ENCODE measurements at regions not wholly inside any gene's neighbourhood (a gene's known extent, or its start where the extent isn't known, plus 50 kb on each side); places are given as distances from the start of the nearest gene placed in this dataset.
"Not testable (repeated sequence)": the region's sequence is repeated elsewhere in the genome, so short reads cannot be mapped to it uniquely, and the experiment has no call there.

DNA sequence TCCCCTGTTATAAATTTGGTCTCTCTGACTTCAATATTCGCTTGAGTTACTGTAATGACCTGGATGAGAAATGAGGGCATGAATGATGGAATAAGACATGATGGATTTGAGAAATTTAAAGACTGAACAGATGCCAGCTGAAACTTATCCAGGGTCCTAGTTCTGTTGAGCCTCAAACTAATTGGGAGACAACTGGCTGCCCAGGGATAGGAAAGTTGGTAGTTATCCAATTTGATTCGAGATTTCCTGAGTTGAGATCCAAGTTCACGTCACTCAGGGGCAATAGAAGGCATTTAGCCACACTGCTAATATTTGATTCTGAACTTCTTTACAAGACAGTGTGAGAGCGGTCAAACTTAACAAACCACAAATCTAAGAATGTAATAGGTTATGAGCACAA lies 159.0 kb upstream of the CXCL13 start:
- no peak for DNase-seq

DNA sequence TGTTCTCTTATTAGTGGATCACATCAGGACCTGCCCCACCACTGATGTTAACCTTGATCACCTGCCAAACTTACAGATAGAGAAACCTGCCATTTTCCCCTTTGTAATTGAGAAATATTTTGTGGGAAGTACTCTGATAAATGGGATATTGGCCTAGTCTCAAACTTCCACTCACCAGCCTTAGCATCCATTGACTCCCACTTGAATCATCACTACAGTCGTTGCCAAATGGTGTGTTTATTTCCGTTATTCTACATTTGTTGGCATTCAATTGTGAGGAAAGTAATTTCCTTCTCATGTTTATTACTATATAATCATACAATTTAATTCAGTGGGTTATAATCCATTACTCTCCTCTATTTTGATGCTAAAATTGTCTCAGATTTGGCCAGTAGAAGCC lies 156.4 kb upstream of the CXCL13 start:
- no peak for DNase-seq

DNA sequence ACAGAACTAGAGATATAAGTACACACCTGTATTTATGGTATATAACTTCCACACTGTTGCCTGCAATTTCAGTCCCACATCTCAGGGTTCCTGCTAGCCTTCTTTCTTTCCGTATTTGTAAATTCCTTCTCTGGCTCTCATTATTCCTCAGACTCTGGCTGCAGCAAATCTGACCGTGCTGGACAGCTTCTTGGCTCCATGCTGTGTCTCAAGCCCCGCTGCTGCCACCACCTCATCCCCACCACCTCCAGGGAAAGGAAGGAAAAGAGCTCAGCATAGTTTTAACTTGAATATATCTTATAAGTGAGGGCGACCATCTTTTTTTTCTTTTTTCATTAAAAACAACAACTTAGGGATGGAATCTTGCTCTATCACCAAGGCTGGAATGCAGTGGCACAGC lies 155.6 kb upstream of the CXCL13 start:
- DNase-seq: no peak

DNA sequence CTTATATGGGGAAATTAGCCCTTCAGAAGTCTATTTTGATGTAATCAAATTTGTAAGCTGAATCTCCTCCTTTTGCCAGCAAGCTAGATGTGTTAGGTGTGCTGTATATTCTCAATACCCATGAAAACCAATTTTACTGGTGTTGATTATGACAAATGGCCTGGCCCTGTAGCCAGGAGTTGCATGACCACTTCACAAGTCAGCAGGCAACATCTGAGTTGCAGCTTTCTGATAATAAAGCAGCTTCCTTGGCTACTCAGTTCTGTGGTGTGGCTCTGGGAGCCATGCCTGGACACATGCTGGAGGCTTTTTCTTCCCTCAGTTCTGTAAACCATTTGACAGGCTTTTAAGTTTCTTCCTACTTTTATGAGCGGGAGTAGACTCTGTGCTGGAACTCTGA lies 154.1 kb upstream of the CXCL13 start:
- no peak for DNase-seq

DNA sequence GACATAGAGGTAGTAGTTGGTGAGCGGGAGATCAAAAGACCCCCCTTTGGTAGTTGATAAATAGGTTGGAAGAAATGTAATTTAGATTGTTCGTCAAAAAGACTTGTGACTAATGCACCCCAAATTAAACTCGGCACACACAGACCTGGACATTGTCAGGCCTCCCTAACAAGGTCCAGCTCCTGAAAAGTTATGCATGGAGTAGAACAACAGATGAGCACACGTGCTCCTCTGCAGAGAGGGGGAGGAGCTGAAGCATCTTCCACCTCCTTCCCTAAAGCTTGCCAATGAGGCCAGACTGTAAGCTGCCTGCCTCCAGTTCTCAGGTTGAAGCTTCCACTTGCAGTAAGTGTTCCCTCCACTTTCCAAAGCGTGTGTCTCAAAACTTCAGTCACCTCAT lies 153.5 kb upstream of the CXCL13 start:
- not testable (repeated sequence) for DNase-seq

DNA sequence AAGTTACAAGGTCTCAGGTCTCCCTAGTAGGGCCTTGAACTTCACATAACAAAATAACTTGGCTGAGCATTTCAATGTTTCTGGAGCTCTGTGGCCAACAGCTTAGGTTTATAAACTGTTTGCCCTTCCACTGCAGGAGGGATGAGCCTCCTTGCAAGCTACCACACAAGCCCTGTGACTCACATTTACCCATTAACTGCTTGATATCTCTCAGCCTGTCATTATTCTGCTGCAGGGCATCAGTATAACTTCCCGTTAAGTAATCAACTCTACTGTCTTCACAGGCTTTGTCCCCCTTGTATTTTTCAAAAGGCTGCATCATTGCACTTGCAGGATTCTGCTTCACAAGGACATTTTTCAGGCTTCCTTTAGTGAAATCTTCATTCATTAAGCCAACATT lies 151.7 kb upstream of the CXCL13 start:
- no peak for DNase-seq

DNA sequence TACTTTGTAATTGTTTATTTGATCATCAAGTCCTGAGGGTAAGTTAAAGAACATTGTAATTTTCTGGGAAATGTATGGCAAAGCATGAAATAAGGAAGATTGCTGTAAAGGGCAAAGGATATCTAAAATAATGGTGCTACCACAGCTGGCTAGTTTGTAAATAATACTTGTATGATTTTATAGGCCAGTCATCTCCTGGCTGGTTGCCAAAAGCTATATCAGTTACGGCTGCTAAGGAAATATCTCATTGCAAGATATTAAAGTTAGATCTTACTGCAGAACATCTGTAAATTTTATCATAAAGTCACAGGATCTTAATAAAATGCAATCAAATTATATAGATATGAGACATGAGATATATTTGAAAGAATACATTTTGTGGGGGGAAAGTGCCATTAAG lies 150.8 kb upstream of the CXCL13 start:
- DNase-seq: no peak

DNA sequence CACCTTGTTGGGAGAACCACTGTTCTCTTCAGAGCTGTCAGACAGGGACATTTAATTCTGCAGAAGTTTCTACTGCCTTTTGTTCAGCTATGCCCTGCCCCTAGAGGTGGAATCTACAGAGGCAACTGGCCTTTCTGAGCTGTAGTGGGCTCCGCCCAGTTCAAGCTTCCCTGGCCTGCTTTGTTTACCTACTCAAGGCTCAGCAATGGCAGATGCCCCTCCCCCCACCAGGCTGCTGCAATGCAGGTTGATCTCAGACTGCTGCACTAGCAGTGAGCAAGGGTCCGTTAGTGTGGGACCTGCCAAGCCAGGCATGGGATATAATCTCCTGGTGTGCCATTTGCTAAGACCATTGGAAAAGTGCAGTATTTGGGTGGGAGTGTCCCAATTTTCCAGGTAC lies 141.5 kb upstream of the CXCL13 start:
- not testable (repeated sequence) for DNase-seq

DNA sequence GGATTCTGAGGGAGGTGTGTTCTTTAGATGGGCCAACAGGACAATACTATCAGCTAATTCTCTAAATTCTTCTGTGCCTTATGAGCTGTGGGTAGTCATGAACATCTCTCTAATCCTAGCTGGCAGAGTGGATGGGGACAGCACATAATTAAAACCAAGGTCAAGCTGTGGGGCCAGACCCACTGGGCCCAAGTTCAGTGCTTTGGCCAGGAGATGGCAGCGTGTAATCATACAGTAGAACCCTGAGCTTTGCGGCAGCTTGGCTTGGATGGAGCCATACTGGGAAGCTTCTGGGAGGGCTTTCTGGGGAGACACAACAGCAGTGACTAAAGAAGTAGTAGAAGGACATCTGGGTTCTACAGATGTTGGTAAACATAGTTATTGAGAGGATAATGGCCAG lies 140.3 kb upstream of the CXCL13 start:
- DNase-seq: no peak

DNA sequence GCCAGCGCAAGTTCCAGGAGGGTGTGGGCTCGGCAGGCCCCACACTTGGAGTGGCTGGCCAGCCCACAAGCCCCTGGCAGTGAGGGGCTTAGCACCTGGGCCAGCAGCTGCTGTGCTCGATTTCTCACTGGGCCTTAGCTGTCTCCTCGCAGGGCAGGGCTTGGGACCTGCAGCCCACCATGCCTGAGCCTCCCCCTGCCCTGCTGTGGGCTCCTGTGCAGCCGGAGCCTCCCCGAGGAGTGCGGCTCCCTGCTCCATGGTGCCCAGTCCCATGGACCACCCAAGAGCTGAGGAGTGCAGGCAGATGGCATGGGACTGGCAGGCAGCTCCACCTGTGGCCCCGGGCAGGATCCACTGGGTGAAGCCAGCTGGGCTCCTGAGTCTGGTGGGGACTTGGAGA lies 139.2 kb upstream of the CXCL13 start:
- no peak for DNase-seq

DNA sequence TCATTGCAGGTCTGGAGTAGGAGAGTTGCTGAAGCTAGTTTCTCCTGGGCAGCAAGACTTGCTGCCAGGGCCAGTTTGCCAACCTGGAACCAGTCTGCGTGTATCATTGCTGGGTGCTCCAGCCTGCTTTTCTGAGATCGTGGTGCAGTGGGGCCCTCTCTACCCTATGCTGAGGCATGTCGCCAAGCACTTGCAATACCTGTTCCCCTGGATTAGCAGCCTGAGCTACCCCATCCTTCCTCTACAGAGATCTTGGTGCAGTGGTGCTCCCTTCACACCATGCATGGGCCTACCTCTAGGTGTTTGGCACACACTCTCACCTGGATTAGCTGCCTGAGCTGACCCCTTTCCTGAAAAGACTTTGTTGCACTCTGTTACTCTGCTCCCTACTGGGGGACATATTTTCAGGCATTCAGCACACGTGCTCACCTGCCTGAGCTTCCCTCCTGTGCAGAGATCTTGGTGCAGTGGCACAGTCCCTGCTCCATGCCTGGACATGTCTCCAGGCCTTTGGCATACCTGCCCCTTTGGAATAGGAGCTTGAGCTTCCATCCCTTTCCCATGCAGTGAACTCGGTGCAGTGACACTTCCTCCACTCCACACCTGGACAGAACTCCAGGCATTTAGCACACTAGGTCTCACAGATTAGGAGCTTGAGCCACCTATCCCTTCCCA lies 133.7 kb upstream of the CXCL13 start:
- no peak for DNase-seq

DNA sequence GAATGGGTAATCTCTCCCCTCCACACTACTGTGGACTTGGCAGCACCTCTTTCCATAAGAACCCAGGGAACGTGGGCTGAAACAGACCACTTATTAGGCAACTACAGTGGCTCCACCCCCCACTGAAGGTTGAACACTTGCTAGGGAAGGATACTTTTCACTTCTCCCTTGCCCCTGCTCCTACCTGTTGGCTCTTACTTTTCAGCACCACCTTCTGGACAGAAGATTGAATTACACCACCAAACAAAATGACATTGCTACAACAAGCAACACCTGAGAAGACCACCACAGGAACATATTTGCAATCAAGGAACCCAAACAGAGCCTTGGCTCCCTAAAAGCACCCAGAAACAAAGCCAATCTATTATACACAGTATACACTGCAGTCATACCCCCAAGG lies 132.1 kb upstream of the CXCL13 start:
- DNase-seq: no peak

DNA sequence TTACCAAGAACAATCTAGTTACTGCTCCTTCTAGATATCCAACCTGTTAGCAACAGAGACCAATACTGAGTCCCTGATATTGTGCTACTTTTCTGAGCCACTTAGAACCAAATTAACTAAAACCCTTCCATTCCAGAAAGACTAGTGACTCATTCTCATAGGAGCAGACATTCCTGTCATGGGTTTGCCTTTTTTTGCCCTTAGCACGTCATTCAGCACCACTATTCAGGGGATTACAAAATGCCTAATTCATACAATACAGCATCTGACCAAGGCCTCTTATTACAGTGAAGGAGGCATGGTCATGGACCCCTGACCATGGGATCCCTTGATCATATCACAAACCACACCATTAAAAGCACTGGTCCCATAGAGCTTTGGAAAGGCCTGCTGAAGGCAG lies 123.8 kb upstream of the CXCL13 start:
- no peak for DNase-seq

DNA sequence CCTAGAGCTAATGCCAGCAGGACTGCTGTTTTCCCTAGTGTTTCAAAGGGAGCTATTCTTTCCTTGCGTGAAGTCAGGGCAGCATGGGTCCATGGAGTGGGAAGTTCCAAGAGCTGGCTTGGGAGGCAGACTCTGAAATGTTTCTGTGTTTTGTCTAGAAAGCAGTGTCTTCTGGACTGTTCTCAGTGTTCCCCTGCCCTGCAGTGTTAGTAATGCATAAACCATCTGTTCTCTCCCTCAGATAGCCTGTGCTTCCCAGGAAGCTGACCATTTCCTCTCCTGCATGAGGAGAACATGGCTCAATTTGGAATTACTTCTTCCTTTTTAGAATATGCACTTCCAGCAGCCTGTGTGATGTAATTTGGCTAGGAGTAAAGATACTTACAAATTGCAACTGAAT lies 116.7 kb upstream of the CXCL13 start:
- no peak for DNase-seq

DNA sequence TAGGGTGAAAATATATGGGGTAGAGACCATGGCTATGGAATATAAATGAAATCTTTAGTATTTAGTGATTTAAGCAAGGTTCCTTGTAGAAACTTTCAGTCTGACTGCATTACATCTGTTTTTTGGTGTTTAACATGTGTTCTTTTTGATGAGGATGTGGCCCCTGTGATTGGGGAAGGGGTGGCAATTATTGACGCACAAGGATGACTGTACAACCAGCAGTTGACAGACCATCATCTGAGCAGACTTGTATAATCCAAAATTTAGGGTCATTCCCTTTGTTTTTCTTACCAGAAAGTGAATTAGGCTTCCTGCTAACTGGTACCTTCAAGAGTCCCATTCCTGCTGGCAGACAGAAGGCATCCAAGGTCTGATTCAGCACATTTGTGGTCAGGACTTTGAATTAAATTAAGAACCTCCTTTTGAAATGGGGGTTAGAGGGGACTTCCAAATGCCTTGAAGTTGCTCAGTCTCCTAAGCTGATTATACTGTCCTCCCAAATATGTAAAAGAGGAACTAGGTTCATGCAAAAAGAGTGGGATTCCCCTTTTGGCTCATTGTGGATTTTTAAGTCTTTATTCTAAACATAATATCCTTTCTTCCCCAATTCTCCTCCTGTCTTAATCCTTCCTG lies 112.4 kb upstream of the CXCL13 start:
- no peak for DNase-seq

DNA sequence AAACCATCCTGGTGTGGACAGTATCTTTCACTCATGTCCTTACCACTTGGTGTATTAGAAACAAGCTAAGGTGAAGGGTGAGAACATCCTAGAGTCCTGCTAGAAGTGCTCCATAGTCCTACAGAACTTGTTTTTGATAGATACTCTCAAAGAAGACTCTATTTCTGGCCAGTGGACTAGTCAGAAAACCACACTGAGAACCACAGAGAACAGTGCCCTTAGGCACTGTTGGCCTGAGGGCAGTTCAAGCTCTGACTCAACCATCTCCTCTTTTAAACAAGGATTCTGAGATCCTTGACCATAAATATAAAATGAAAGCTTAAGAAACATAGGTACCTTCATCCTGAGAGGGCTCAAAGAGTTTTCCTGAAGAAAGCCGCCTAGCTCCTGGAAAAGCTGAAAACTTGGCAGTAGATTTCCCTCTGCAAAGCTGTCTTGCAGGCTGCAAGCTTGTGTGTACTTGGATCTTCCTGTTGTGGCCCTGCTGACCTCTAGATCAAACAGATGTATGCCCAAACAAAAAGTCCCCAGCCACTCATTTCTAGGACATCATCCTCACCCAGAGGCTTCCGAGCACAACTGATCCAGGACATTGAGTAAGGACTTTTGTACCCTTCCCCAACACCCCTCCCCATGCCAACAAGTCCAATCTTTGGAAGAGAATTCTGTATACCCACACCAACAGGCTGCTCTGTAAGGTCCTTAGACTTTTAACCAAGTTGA lies 111.6 kb upstream of the CXCL13 start:
- DNase-seq: no peak

DNA sequence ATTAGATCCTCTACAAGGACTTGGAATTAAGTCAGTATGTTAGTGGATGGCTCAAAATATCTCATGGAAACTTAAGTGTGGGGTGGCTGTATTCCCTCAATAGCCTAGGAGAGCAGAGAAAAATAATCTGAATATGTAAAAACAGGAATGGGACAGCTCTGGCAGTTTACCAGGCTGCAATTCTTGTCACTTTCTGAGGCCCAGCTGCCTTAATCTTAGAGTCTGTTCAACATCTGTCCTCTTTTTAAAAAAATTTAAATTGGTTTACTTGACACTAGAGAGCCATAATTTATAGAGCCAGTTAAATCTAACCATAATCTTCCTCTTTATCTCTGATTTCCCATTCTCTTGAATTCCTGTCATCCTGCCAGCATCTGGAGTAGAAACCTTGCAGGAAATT lies 109.2 kb upstream of the CXCL13 start:
- no peak for DNase-seq

DNA sequence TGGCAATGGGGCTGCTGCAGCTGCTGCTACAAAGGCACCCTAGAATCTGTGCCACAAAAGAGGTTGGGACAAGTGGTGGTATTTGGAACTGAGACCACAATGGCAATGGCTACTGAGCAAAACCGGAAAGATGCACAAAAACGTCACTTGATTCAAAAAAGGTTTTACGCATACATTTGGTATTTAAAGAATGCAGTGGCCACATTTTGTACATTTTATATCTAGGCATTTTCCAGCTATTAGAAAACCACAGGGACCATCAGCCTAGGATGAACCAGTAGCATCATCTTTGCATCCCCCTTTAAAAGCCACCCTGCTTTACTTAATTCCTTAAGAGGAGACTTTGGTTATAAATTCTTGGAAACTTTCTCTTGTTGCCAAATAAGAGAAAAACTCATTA lies 104.8 kb upstream of the CXCL13 start:
- DNase-seq: no peak

DNA sequence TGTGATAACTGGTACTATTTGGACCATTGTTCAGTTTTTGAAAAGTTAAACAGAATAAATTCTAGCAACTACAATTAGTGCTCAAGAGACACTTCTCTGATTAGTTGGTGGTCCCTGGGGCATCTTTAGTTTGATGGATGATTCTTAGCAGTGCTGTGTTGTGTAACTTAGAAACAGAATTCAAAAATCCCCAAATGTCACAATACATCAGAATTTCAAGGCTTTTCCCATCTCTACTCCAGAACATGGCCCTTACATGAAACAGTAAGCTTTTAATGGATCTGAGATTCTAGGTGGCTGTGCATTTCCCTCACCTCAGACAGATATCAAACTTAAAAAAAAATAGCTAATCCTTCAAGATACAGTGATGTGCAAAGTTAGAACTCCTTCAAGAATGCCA lies 104.4 kb upstream of the CXCL13 start:
- DNase-seq: no peak

DNA sequence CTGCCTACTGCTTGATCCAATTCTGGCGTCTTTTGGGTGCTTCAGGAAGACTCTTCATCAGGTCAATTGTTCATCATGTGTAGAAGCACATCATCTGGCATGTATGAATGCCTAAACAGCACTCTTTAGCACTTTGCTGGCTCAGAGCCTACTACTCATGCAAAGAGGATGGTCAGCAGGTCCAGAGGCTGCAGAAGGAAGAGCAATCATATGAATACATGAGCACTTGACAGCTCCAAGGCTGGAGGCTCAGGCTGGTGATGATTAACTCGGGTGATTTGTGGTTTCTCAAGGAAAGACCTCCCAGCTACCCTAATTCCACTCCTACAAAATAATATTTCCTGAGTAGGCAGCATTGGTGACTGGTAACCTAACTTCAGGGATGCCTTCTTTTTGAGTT lies 103.8 kb upstream of the CXCL13 start:
- no peak for DNase-seq

DNA sequence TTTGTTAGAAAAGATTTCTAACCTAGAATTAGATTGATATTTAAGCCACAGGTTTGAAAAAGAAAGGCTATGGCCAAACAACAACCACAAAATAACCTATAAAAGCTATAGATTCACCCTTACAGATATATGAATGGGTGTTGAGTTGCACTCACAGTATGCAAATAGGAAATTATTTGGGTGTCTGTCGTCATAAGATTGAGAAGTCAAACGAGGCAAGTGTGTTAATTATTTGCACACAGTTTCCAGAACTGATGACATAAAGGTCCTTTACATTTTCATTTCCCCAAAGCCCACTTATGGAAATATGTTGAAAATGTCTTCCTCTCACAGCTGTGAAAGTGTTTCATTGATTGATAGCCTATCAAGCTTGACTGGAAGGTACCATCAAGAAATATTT lies 101.2 kb upstream of the CXCL13 start:
- no peak for DNase-seq

DNA sequence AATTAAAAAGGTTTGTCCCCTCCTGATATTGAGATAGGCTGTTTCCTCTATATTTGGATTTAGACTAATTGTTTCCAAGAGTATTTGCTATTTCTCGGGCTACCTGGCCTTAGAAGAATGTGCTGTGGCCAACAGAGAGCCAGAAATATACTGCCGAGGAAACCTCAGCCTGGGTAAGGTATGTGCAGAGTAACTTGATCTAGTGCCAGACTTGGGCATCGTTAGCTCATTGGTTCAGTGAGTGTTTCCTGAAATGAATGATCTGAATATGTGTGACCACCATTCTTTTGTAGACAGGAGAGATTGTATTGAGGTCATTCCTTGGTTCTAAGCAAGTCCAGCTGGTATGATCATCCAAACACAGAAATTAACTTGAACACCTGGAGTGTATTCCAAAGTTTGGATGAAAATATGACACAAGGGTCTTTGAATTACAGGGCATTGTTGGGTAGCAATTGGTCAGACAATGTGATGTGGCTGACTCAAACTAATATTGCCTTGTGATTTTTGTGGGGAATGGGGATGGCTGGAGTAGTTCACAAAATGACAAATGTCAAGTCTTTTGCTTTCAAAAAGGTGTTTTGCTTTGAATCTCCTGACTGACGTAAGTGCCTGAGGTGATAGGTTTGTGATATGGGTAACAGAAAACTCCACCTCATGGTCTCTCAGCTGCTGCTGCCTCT lies 100.2 kb upstream of the CXCL13 start:
- DNase-seq: no peak

DNA sequence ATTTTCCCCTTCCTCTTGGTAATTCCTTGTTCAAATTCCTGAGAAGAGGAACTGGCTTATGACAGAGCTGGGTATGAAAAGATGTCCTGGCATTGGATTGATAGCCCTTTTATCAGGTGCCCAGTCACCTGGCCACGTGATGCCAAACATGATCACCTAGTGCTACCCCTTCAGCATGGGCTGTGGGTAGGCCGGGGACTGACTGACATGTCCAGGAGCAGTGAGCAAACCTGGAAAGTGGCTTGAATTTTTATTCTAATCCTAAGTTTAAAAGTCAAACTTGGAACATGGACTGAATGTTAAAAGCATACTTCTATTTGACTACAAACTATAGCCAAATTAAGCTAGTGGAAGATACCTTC lies 99.7 kb upstream of the CXCL13 start:
- no peak for DNase-seq
